ENCODE measurements at regions not wholly inside any gene's neighbourhood (a gene's known extent, or its start where the extent isn't known, plus 50 kb on each side); places are given as distances from the start of the nearest gene placed in this dataset.

DNA sequence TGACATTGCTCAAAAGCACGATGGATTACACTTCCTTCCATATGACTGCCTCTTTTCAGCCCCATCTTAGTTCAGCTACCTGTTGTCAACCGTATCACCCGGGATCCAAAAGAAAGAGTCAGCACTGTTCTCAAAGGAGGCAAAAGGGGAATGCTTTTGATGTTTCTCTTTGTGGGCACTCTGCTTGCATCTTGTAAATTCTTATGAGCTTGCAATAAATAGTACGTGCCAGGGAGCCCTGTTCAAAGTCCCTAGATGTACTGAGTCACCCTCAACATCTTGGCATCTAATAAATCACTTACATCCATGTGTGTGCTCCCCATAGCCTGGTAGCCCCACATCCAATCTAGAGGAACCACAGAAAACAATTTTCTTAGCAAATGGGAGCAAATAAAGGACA, 256.9 kb downstream of the SUCLG1 start:
- TF ChIP-seq, protein P1, sequence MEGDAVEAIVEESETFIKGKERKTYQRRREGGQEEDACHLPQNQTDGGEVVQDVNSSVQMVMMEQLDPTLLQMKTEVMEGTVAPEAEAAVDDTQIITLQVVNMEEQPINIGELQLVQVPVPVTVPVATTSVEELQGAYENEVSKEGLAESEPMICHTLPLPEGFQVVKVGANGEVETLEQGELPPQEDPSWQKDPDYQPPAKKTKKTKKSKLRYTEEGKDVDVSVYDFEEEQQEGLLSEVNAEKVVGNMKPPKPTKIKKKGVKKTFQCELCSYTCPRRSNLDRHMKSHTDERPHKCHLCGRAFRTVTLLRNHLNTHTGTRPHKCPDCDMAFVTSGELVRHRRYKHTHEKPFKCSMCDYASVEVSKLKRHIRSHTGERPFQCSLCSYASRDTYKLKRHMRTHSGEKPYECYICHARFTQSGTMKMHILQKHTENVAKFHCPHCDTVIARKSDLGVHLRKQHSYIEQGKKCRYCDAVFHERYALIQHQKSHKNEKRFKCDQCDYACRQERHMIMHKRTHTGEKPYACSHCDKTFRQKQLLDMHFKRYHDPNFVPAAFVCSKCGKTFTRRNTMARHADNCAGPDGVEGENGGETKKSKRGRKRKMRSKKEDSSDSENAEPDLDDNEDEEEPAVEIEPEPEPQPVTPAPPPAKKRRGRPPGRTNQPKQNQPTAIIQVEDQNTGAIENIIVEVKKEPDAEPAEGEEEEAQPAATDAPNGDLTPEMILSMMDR (IDR thresholded peaks at IDR 0.05) = no peak
- no peak for TF ChIP-seq POLR2A (IDR thresholded peaks at IDR 0.05)
- no peak for TF ChIP-seq POLR2AphosphoS5 (IDR thresholded peaks at IDR 0.05)
- TF ChIP-seq EP300 (IDR thresholded peaks at IDR 0.05) = no peak
